GM18870 (cell line): ENCODE measurements at regions not wholly inside any gene's neighbourhood (a gene's known extent, or its start where the extent isn't known, plus 50 kb on each side); places are given as distances from the start of the nearest gene placed in this dataset.

Source experiments
- ATAC-seq: cut with Tn5 transposase; IDR thresholded peaks from one replicate; pipeline ENCODE4 v1.9.1; 2021; ENCODE audit warnings: moderate library complexity; ENCODE audit not compliant: unreplicated experiment

DNA sequence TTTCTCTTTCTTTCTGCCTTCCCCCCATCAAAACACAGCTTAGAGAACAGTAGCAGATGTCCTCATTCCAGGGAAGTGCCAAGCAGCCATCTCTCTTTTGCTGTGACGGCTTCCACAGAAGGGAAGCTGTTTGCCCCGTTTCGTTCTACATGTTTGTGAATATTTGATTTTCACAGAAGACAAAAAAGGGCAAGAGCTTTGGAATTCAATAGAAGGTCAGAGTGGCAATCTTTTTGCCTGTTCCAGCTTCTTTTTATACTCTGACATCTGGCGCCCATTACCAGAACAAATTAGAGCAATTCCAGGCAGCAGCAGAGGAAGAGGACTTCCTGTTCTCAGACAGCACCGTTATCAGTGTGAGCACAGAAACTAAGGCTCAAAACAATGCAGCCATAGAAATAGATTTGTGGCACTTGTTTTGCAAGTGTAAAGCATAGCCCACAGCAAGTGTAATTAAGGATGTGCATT lies 79.0 kb upstream of the CDH19 start:
- no peak for ATAC-seq

DNA sequence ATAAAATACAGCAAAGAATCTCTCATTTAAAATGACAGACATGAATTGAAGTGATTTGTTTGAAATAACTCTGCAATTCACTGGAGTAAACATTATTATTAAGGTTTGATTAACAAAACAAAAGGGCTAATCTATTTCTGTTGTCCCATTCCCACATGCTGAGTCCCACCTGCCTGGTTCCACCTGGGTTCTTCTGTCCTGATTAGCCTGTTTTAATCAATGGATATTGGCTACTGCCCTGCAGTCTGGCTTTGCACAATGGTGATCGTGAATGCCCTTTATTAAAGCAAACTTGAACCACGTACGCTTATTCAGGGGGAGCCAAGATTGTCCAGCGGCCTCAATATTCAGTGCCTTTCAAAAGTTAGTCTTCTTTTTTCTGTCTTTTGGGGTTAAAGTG lies 72.8 kb upstream of the CDH19 start:
- ATAC-seq: no peak

DNA sequence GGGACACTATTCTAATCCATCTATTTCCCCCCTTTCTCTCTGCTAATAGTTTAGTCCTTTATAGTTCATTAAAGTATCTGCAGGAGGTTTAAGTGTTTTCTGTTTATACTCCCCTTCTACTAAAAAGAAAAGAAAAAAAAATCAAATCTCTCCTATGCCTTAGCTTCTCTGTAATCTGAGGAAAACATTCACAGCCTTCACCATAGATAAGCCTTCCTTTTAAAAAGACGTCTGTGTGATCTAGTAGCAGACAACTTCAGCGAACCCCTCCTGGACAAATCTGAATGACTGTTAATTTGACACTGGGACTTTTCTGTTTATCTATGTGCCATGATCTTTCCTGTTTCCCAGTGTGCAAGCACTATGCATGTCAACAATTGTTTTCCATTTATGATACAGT lies 70.4 kb upstream of the CDH19 start:
- no peak for ATAC-seq

DNA sequence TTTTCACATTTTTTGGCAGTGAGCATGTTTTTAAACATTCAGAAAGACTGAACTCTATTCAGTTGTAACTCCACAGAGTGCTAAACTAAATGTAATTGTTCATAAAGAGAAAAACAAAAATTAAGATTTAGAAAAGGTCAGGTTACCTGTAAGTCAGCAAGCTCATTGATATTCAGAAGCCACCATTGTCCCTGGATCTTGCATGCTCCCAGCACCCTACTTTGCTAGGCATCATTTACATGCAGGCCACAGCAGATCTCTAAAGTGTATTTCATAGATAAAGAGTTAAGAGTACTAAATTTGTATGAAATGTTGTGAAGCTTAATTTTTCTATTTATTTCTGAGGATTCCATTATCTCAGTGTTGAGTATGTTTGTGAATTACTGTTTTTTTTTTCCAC lies 64.8 kb upstream of the CDH19 start:
- no peak for ATAC-seq

DNA sequence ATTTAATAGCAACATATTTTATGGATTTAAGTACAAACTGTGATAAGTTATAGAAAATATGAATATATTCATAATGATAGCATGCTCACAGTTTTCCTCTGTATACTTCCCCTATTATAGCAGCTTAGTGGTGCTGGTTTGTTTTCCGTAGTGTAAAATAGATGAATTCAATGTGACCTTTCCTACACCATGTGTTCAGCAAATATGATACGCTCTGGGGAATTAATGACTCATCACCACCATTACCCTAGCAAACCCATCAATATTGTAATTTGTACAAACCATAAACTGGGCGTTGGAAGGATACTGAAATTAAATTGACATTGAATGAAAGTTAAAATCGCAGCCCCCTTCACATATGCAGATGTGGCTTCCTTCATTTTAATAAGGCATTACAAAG lies 58.7 kb upstream of the CDH19 start:
- no peak for ATAC-seq

DNA sequence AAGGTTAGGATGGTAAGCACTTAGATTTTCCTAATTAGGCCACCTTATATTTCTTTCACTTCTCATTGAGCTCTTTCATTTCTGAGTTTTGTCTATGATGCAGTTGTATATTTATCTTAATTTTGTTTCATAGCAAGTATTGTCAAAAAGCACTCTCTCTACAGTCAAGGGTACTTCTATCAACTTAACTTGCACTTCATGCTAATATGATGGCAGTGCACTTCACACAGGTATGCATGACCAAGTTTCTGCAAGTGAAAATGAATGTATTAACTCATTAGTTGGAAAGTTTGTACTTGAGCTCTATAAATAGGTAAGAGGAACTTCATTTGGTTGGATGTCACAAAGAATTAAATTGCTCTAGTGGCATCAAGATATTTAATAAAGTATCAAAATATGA lies 51.5 kb upstream of the CDH19 start:
- no peak for ATAC-seq
